ENCODE measurements at regions not wholly inside any gene's neighbourhood (a gene's known extent, or its start where the extent isn't known, plus 50 kb on each side); places are given as distances from the start of the nearest gene placed in this dataset.
"Not testable (repeated sequence)": the region's sequence is repeated elsewhere in the genome, so short reads cannot be mapped to it uniquely, and the experiment has no call there.

DNA sequence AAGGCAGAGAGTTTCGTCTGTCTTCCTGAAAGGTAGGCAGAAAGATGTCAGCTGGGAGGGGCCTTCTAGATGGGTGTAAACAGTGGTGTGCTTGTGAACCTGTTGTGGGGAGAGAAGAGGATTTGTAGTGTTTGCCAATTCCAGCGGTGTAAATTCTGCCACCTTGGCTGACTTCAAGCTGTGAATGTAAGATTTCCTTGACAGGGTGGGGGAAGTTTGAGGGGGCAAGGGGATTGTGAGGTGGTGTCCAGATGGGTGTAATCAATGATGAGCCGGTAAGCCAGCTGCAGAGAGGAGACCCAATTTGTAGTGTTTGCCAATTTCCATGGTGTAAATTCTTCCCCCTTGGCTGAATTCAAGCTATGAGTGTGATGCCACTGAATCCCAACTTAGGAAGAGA, 61.0 kb upstream of the ADGRE5 start:
- WGBS (ENCODE audit: insufficient coverage, low coverage, low lambda C conversion rate, missing lambda C conversion rate): 92% methylated on average over 2 of the region's 3 CpGs
- ATAC-seq (no peak), DNase-seq (no peak)
- Histone ChIP-seq H3K4me3 (no peak overlapping the region), H3K27ac (no peak overlapping the region), H3K9me3 (no peaks in the 10 kb centered on the region), H3K4me1 (no peaks in the 10 kb centered on the region), H3K27me3 (no peaks in the 10 kb centered on the region), H3K36me3 (no peaks in the 10 kb centered on the region)
- intact Hi-C loops (cut with DNase I): no loop called here
- TF ChIP-seq CTCF (IDR thresholded peaks at IDR 0.05) (no peak), POLR2A (IDR thresholded peaks at IDR 0.05) (no peak)

DNA sequence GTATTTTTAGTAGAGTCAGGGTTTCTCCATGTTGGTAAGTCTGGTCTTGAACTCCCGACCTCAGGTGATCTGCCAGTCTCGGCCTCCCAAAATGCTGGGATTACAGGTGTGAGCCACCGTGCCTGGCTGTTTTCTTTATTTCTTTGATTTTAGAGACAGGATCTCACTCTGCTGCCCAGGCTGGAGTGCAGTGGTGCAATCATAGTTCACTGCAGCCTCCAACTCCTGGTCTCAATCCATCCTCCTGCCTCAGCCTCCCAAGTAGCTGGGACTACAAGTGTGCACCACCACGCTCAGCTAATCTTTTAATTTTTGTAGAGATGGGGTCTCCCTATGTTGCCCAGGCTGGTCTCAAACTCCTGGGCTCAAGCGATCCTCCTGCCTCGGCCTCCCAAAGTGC, 61.5 kb upstream of the ADGRE5 start:
- H3K27me3 ChIP-seq; H3K27ac ChIP-seq; DNase-seq; H3K4me3 ChIP-seq; H3K36me3 ChIP-seq; intact Hi-C loops (cut with DNase I); H3K4me1 ChIP-seq; H3K9me3 ChIP-seq; ATAC-seq: not testable (repeated sequence)
- 94% methylated on average over 5 of the region's 6 CpGs for WGBS (ENCODE audit: insufficient coverage, low coverage, low lambda C conversion rate, missing lambda C conversion rate)

DNA sequence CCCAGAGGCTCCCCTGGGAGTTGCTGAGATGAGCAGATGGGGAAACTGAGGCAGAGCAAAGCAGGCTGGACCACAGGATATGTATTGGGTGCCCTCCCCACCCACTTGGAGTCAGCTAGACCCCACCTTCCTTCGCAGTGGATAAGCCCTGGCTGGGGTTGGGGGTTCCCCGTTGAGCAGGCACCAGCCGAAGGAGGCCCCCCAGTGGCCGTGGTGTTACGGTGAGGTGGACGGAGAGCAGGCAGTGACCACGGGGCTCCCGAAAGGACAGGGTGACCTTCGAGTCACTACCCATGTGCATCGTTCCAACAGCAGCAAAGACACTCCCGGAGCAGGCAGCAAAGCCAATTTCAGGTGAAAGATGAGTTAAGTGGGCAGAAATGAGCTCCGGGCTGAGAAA, 62.4 kb upstream of the ADGRE5 start:
- peak in 1 of 4 donors; percentile 35 for ATAC-seq
- Histone ChIP-seq H3K4me3 (no peak overlapping the region), H3K27ac (no peak overlapping the region), H3K36me3 (no peaks in the 10 kb centered on the region), H3K9me3 (no peaks in the 10 kb centered on the region), H3K4me1 (no peaks in the 10 kb centered on the region), H3K27me3 (no peaks in the 10 kb centered on the region)
- intact Hi-C loops (cut with DNase I): no loop called here
- peak in 1 of 3 donors; percentile 23 for DNase-seq
- TF ChIP-seq POLR2A (IDR thresholded peaks at IDR 0.05) (no peak), CTCF (IDR thresholded peaks at IDR 0.05) (peak in 1 of 4 donors; percentile 9)
- 17% methylated on average over 11 of the region's 12 CpGs for WGBS (ENCODE audit: insufficient coverage, low coverage, low lambda C conversion rate, missing lambda C conversion rate)

DNA sequence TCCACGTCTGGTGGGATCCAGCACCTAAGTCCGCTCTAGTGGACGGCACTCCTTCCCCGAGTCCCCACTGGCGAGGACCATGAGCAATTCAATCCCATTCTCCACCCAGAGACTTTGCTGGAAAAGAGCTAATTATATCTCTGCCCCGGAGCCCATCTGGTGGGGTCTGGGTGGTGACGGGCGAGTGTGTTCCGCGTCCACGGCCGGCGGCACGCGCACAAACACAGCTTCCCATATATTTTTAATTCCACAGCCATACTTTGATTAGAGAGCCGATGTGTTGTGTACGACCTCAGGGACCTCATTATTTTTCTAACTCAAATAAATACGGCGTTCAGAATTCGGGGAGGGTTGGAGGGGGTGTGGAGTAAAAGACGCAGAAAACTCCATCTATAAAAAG, 64.1 kb upstream of the ADGRE5 start:
- H3K4me1 ChIP-seq: no peaks in the 10 kb centered on the region
- TF ChIP-seq CTCF (IDR thresholded peaks at IDR 0.05) (no peak), POLR2A (IDR thresholded peaks at IDR 0.05) (no peak)
- no peak overlapping the region for H3K4me3 ChIP-seq
- H3K9me3 ChIP-seq: no peaks in the 10 kb centered on the region
- ATAC-seq (no peak), DNase-seq (no peak)
- intact Hi-C loops (cut with DNase I): no loop called here
- no peak overlapping the region for H3K27ac ChIP-seq
- no peaks in the 10 kb centered on the region for H3K27me3 ChIP-seq
- 75% methylated on average over 16 of the region's 21 CpGs for WGBS (ENCODE audit: insufficient coverage, low coverage, low lambda C conversion rate, missing lambda C conversion rate)
- no peaks in the 10 kb centered on the region for H3K36me3 ChIP-seq

GRCh38 chr19:14315433-14315832, 65.8 kb upstream of the ADGRE5 start:
- intact Hi-C loops (cut with DNase I): no loop called here
- no peak overlapping the region for H3K4me3 ChIP-seq
- no peak for ATAC-seq
- no peak overlapping the region for H3K27ac ChIP-seq
- H3K36me3 ChIP-seq: no peaks in the 10 kb centered on the region
- no peaks in the 10 kb centered on the region for H3K27me3 ChIP-seq
- TF ChIP-seq CTCF (IDR thresholded peaks at IDR 0.05) (no peak), POLR2A (IDR thresholded peaks at IDR 0.05) (no peak)
- no peaks in the 10 kb centered on the region for H3K4me1 ChIP-seq
- no peaks in the 10 kb centered on the region for H3K9me3 ChIP-seq
- DNase-seq: no peak
- WGBS (ENCODE audit: insufficient coverage, low coverage, low lambda C conversion rate, missing lambda C conversion rate): 73% methylated on average over 10 of the region's 10 CpGs

Measured in right lobe of liver (tissue), 6 donors.